GM12892 (cell line): ENCODE measurements at regions not wholly inside any gene's neighbourhood (a gene's known extent, or its start where the extent isn't known, plus 50 kb on each side); places are given as distances from the start of the nearest gene placed in this dataset.
"Not testable (repeated sequence)": the region's sequence is repeated elsewhere in the genome, so short reads cannot be mapped to it uniquely, and the experiment has no call there.

Experiments used
- DNase-seq: peaks from one replicate; pipeline ENCODE4 v3.0.0; 2011; ENCODE audit not compliant: insufficient read length
- FAIRE-seq: peaks from 2 replicates; lab custom pipeline; 2011; peaks lifted over from hg19 to GRCh38; lab: Jason Lieb, UNC
- POLR2A ChIP-seq: IDR thresholded peaks from 2 replicates; pipeline ENCODE4 v1.6.1; 2011; ENCODE audit warnings: low read depth, low read length, control low read depth
- POLR2AphosphoS5 ChIP-seq: IDR thresholded peaks from 2 replicates; pipeline ENCODE4 v1.6.1; 2011; ENCODE audit warnings: low read depth, low read length, control low read depth
- TAF1 ChIP-seq: IDR thresholded peaks from 2 replicates; pipeline ENCODE4 v1.6.1; 2011; ENCODE audit warnings: low read depth, mild to moderate bottlenecking, control low read depth, low read length, borderline replicate concordance

DNA sequence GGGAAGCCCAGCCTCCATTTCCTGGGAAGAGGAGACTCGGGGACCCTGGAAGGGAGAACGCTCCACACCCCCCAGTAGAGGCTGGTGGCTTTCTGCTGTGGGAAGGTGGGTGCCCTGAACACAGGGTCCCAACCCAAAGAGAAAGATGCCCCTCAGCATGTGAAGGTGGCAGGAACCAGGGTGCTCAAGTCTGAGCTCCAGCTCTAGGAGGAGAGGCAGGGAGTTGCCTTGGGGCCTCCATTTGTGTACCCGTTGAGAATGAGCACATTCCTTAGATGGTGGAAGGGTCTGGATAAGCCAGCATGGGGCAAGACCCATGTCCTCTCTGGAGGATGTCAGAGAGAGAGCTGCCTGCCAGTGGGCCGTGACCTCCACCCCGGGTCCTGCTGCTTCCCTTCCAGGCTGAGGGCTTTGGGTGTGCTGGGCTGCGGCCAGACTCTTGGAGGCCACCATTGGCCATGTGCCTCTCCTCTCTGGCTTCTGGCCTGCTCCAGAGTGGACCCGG lies 212.4 kb downstream of the TBC1D2B start:
- FAIRE-seq: no peak

DNA sequence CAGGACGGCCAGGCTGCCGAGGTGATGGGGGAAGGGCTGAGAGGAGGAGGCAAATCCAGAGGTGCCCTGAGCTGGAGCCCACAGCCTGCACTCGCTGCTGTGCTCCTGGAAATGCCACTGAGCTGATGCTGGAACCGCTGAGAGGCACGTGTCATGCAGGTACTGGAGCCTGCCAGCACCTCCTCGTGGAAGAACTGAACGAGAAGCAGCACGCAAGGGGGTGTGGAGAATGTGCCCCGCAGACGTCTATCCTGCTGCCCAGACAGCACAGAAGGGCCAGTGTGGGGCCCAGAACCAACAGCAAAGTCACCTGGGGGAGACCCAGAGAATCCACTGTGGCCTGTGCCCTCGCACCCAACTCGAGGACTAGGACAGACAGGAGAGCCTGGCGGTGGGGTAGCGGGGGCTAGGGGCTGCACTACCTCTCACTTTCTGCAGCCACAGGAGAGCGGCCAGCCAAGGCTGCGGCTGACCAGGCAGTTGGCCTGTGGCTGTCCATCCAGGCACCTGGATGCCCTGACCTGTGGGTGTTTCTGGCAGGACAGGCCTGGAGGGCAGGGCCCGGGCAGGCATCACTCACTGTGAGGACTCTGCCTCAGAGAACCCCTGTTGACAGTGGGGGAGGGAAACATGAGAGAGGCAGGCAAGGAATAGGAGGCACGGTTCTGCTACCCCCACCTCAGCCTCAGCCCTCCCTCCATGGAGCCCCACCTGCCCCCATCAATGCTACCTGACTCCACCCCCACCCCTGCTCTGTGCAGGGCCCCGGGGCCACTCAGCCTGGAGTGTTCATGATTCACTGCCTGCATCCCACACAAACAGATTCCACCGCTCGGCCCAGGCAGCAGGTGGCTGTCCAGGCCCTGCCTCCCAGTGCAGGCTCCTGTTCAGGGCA lies 213.1 kb downstream of the TBC1D2B start:
- TF ChIP-seq TAF1: no peak
- no peak for TF ChIP-seq POLR2A
- TF ChIP-seq POLR2AphosphoS5: no peak
- no peak for DNase-seq
- no peak for FAIRE-seq

More for the DNA sequence above, 212.4 kb downstream of the TBC1D2B start:
- no peak for TF ChIP-seq TAF1
- TF ChIP-seq POLR2A: no peak
- no peak for TF ChIP-seq POLR2AphosphoS5
- DNase-seq: no peak

DNA sequence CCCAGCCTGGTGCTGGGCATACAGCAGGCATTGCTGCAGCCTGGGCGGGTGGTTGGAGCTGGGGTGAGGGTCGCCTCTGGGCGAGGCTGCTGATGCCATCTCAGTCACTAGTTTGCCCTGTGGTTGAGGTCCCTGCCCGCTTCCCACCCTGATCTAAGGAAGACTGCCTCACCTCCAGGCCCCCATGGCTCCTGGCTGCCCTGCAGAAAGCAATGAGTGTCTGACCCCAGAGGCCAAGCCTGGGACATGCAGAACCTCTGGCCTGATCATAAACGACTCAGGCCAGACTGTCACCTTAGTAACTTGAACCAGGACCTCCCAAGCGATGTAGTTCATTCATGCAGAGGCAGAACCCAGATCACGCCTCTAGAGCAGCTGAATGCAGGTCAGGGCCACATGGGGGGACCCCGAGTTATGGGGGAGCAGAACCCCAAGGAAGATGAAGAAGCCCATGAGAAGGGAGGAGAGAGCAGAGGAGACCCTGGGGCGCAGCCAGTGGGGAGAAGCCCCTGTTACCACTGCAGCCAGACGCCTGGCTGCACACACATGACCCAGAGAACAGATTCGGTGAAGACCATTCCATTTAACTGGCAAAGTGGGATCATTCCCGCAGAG lies 213.9 kb downstream of the TBC1D2B start:
- TF ChIP-seq TAF1 (no peak), POLR2A (no peak), POLR2AphosphoS5 (no peak)
- DNase-seq (no peak), FAIRE-seq (no peak)

GRCh38 chr15:77862651-77863104 lies 214.8 kb downstream of the TBC1D2B start:
- no peak for TF ChIP-seq POLR2A
- no peak for TF ChIP-seq TAF1
- TF ChIP-seq POLR2AphosphoS5: no peak
- no peak for FAIRE-seq
- no peak for DNase-seq

- not testable (repeated sequence) for DNase-seq, FAIRE-seq
Observed at GRCh38 chr15:77861997-77862635, 215.4 kb downstream of the TBC1D2B start.

DNA sequence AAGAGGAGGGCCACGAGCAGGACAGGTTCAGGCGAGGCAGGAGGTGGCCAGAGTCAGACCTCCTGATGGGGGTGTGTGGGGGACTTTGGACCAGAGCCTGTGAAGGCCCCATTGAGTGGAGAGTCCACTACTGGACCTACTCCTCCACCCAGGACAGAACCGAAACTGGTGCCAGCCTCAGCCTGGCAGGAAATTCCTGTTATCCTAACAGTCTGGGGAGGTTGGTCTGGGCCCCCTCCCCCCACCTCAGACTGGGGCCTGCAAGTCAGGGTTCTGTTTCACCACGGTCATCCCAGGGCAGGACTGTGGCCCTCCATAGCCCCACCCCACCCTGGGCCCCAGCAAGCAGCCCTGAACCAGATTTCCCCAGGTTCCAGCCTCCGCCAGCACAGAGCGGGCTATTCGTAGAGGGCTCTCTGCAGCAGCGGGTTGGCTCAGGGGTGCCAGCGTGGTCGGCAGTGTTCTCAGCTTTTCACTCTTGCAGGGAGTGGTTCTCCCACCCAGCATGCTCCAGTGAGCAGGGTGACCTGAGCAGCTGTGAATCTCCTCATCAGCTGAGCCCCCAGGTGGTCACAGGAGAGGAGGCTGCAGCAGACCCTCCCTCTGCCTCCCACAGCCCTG lies 217.3 kb downstream of the TBC1D2B start:
- TF ChIP-seq TAF1: no peak
- TF ChIP-seq POLR2A: no peak
- no peak for TF ChIP-seq POLR2AphosphoS5
- DNase-seq (no peak), FAIRE-seq (no peak)

- FAIRE-seq (no peak), DNase-seq (no peak)
Observed at GRCh38 chr15:77859491-77860060, 217.9 kb downstream of the TBC1D2B start.

GRCh38 chr15:77858792-77859490 lies 218.6 kb downstream of the TBC1D2B start:
- DNase-seq: no peak
- TF ChIP-seq TAF1 (no peak), POLR2A (no peak), POLR2AphosphoS5 (no peak)
- FAIRE-seq: peak; percentile 38

More at GRCh38 chr15:77859491-77860060, 217.9 kb downstream of the TBC1D2B start:
- TF ChIP-seq POLR2A (no peak), POLR2AphosphoS5 (no peak), TAF1 (no peak)

- FAIRE-seq: no peak
- DNase-seq: no peak
- TF ChIP-seq POLR2A (no peak), POLR2AphosphoS5 (no peak)
Observed at GRCh38 chr15:77857419-77857818, 220.1 kb downstream of the TBC1D2B start.

GRCh38 chr15:77856705-77857346 lies 220.7 kb downstream of the TBC1D2B start:
- TF ChIP-seq POLR2AphosphoS5: no peak
- TF ChIP-seq TAF1: no peak
- TF ChIP-seq POLR2A: no peak
- no peak for DNase-seq

More at GRCh38 chr15:77856705-77857346, 220.7 kb downstream of the TBC1D2B start:
- FAIRE-seq: no peak
